ENCODE measurements at regions not wholly inside any gene's neighbourhood (a gene's known extent, or its start where the extent isn't known, plus 50 kb on each side); places are given as distances from the start of the nearest gene placed in this dataset.

DNA sequence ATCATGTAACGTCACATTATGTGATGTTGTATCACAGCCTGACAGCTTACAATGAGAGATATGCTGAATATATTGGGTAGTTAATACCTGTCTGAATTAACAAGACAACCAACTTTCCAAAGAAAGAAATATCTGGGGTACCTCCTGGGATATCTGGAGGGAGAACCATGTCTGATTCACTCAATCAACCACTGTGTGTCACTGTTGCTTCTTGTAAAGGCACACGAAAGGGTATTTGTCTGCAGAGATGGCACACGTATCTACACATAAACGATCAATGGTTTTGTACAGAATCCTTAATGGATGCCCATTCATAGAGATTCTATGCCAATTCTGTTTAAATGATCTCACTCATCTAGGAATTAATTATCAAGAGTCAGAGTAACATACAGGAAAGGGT lies 252.1 kb upstream of the TMCO5A start:
- TF ChIP-seq, protein P1, sequence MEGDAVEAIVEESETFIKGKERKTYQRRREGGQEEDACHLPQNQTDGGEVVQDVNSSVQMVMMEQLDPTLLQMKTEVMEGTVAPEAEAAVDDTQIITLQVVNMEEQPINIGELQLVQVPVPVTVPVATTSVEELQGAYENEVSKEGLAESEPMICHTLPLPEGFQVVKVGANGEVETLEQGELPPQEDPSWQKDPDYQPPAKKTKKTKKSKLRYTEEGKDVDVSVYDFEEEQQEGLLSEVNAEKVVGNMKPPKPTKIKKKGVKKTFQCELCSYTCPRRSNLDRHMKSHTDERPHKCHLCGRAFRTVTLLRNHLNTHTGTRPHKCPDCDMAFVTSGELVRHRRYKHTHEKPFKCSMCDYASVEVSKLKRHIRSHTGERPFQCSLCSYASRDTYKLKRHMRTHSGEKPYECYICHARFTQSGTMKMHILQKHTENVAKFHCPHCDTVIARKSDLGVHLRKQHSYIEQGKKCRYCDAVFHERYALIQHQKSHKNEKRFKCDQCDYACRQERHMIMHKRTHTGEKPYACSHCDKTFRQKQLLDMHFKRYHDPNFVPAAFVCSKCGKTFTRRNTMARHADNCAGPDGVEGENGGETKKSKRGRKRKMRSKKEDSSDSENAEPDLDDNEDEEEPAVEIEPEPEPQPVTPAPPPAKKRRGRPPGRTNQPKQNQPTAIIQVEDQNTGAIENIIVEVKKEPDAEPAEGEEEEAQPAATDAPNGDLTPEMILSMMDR (IDR thresholded peaks at IDR 0.05): no peak
- no peak for TF ChIP-seq EP300 (IDR thresholded peaks at IDR 0.05)
- TF ChIP-seq POLR2AphosphoS5 (IDR thresholded peaks at IDR 0.05): no peak
